Medulla oblongata (tissue), 1 donor: ENCODE measurements at regions not wholly inside any gene's neighbourhood (a gene's known extent, or its start where the extent isn't known, plus 50 kb on each side); places are given as distances from the start of the nearest gene placed in this dataset.
"Not testable (repeated sequence)": the region's sequence is repeated elsewhere in the genome, so short reads cannot be mapped to it uniquely, and the experiment has no call there.

ENCODE experiments used
- DNase-seq: peaks from one replicate; pipeline ENCODE4 v3.0.0-alpha.2; 2015; ENCODE audit errors: extremely low spot score

GRCh38 chrX:138871739-138872138 is 160.2 kb upstream of the FGF13 start:
- no peak for DNase-seq

GRCh38 chrX:138866643-138867042 is 155.1 kb upstream of the FGF13 start:
- DNase-seq: no peak

- DNase-seq: no peak
Measured at GRCh38 chrX:138865093-138865649, 153.7 kb upstream of the FGF13 start.

GRCh38 chrX:138859421-138859820 is 147.9 kb upstream of the FGF13 start:
- DNase-seq: no peak

GRCh38 chrX:138858951-138859350 is 147.4 kb upstream of the FGF13 start:
- no peak for DNase-seq

- DNase-seq: no peak
Measured at GRCh38 chrX:138858438-138858837, 146.9 kb upstream of the FGF13 start.

- DNase-seq: no peak
Measured at GRCh38 chrX:138856881-138857604, 145.5 kb upstream of the FGF13 start.

- no peak for DNase-seq
Measured at GRCh38 chrX:138853936-138854335, 142.4 kb upstream of the FGF13 start.

- DNase-seq: no peak
Measured at GRCh38 chrX:138849521-138849920, 138.0 kb upstream of the FGF13 start.

GRCh38 chrX:138847930-138848329 is 136.4 kb upstream of the FGF13 start:
- DNase-seq: no peak

GRCh38 chrX:138845786-138846185 is 134.3 kb upstream of the FGF13 start:
- no peak for DNase-seq

- not testable (repeated sequence) for DNase-seq
Measured at GRCh38 chrX:138807400-138807799, 95.9 kb upstream of the FGF13 start.

GRCh38 chrX:138794246-138794645 is 82.7 kb upstream of the FGF13 start:
- no peak for DNase-seq

GRCh38 chrX:138791551-138791950 is 80.0 kb upstream of the FGF13 start:
- no peak for DNase-seq

- no peak for DNase-seq
Measured at GRCh38 chrX:138788771-138789170, 77.3 kb upstream of the FGF13 start.

GRCh38 chrX:138778576-138778909 is 67.0 kb upstream of the FGF13 start:
- DNase-seq: not testable (repeated sequence)

GRCh38 chrX:138777908-138778575 is 66.5 kb upstream of the FGF13 start:
- not testable (repeated sequence) for DNase-seq

- no peak for DNase-seq
Measured at GRCh38 chrX:138777230-138777629, 65.7 kb upstream of the FGF13 start.

GRCh38 chrX:138775517-138775916 is 64.0 kb upstream of the FGF13 start:
- peak; percentile 20 for DNase-seq

GRCh38 chrX:138771047-138771446 is 59.5 kb upstream of the FGF13 start:
- no peak for DNase-seq

- no peak for DNase-seq
Measured at GRCh38 chrX:138769918-138770317, 58.4 kb upstream of the FGF13 start.

- no peak for DNase-seq
Measured at GRCh38 chrX:138765051-138765450, 53.5 kb upstream of the FGF13 start.

- no peak for DNase-seq
Measured at GRCh38 chrX:138763761-138764160, 52.2 kb upstream of the FGF13 start.
